ENCODE measurements at regions not wholly inside any gene's neighbourhood (a gene's known extent, or its start where the extent isn't known, plus 50 kb on each side); places are given as distances from the start of the nearest gene placed in this dataset.

DNA sequence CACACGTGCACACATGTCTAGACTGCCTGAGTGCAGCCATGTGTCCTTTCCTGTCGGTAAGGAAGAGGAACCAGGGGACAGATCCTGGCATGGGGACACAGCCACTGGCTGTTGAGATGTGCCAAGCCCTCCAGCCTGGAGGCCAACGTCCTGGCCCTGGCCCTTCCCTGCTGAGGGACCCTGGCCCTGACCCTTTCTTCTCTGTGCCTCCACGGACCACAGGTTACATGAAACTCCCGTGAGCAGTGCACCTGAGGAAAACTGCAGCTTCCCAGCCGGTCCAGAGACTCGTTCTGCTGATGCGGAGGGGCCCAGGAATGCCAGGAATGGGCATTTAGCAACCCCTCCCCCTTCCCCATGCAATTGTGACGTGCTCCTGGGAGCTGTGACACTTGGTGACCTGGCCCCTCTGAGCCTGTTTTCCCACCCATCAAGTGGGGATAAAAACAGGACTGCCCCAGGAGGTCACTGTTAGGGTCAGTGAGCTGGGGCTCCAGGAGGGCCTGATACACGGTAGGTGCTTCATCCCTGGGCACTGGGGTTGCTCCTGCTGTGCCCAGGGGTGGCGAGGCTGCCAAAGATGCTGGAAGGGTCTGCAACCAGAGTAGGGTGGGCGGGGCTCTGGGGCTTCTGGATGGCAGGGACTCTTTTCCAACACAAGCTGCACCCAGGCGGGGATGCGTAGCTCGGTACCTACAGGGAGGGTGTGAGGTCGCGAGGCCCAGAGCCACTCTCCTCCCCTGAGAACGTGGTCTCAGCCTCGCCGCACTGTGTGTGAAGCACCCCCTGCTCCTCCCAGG is 151.5 kb downstream of the C9orf50 start (continued):
- no peak for TF ChIP-seq HDAC6 (IDR thresholded peaks at IDR 0.05; ENCODE audit: low read depth, low read length)
- TF ChIP-seq KDM5A (IDR thresholded peaks at IDR 0.05; ENCODE audit: low read length): no peak
- TF ChIP-seq KDM4A (IDR thresholded peaks at IDR 0.05; ENCODE audit: low read depth, low read length, severe bottlenecking): no peak
- no peak for TF ChIP-seq POU5F1 (IDR thresholded peaks at IDR 0.05; ENCODE audit: low read depth, low read length)
- TF ChIP-seq GABPA (IDR thresholded peaks at IDR 0.05; ENCODE audit: borderline replicate concordance, insufficient read depth, low read length): no peak
- no peak for TF ChIP-seq EP300 (IDR thresholded peaks at IDR 0.05; ENCODE audit: borderline replicate concordance in 1 of 2, low read depth in 2 of 2, low read length in 2 of 2)
- TF ChIP-seq SUZ12 (IDR thresholded peaks at IDR 0.05; ENCODE audit: low read length): no peak
- no peak for TF ChIP-seq POLR2AphosphoS5 (IDR thresholded peaks at IDR 0.05; ENCODE audit: low read depth, low read length)
- peak; percentile 82; the same call in 1 of the 2 replicates for TF ChIP-seq RBBP5 (IDR thresholded peaks at IDR 0.05; ENCODE audit: borderline replicate concordance, low read depth, low read length)
